ENCODE measurements at regions not wholly inside any gene's neighbourhood (a gene's known extent, or its start where the extent isn't known, plus 50 kb on each side); places are given as distances from the start of the nearest gene placed in this dataset.

DNA sequence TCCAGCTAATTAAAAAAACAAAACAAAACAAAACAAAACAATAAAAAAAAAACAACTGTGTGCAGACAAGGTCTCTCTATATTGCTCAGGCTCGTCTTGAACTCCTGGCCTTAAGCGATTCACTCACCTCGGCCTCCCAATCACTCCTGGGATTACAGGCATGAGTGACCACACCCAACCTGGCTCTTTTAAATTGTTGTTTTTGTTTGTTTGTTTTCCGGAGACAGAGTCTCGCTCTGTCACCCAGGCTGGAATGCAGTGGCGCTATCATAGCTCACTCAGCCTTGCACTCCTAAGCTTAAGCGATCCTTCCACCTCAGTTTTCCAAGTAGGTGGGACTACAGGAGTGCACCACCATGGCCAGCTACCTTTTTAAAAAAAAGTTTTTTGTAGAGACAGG, 201.6 kb downstream of the EN1 start:
- Histone ChIP-seq H3K4me1 (no peaks in the 10 kb centered on the region), H3K27me3 (no peaks in the 10 kb centered on the region), H3K27ac (no peak overlapping the region), H3K4me3 (no peak overlapping the region), H3K9me3 (peaks cover 0 to 7% (median 0%) of the 10 kb centered on the region in 12 donors), H3K36me3 (no peaks in the 10 kb centered on the region)
- TF ChIP-seq POLR2A (IDR thresholded peaks at IDR 0.05): no peak
- TF ChIP-seq, protein P1, sequence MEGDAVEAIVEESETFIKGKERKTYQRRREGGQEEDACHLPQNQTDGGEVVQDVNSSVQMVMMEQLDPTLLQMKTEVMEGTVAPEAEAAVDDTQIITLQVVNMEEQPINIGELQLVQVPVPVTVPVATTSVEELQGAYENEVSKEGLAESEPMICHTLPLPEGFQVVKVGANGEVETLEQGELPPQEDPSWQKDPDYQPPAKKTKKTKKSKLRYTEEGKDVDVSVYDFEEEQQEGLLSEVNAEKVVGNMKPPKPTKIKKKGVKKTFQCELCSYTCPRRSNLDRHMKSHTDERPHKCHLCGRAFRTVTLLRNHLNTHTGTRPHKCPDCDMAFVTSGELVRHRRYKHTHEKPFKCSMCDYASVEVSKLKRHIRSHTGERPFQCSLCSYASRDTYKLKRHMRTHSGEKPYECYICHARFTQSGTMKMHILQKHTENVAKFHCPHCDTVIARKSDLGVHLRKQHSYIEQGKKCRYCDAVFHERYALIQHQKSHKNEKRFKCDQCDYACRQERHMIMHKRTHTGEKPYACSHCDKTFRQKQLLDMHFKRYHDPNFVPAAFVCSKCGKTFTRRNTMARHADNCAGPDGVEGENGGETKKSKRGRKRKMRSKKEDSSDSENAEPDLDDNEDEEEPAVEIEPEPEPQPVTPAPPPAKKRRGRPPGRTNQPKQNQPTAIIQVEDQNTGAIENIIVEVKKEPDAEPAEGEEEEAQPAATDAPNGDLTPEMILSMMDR (IDR thresholded peaks at IDR 0.05): no peak
- 72 to 82% (median 76%) methylated on average over 7 of the region's 7 CpGs for WGBS, 4 donors
- no peak for DNase-seq
- intact Hi-C loops (cut with DNase I): no loop called here
- no peak for ATAC-seq

DNA sequence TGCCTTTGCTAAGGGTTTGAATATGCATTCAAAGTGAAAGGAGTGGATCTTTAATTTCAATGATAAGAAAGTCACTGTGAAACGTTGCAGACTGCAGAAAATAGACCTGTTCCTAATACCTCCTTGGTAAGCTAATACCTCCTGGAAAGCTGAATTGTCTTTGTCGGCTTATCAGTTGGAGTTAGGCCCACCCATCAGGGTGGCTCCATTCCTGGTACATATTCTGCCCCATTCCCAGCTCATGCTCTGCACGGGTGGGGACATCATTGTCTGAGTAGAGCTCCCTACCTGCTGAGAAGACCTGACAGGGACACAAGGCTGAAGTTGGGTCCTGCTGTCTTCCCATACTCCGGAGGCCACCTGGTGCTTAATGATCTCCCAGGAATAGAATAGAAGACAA, 203.3 kb downstream of the EN1 start:
- no peaks in the 10 kb centered on the region for H3K4me1 ChIP-seq
- H3K4me3 ChIP-seq: no peak overlapping the region
- H3K9me3 ChIP-seq: no peaks in the 10 kb centered on the region
- no peaks in the 10 kb centered on the region for H3K27me3 ChIP-seq
- no peak for ATAC-seq
- no peak for DNase-seq
- H3K27ac ChIP-seq: no peak overlapping the region
- WGBS, 4 donors: 27 to 42% (median 34%) methylated on average over 4 of the region's 4 CpGs
- no peak for TF ChIP-seq POLR2A (IDR thresholded peaks at IDR 0.05)
- TF ChIP-seq, protein P1 (IDR thresholded peaks at IDR 0.05): no peak
- intact Hi-C loops (cut with DNase I): no loop called here
- H3K36me3 ChIP-seq: no peaks in the 10 kb centered on the region

DNA sequence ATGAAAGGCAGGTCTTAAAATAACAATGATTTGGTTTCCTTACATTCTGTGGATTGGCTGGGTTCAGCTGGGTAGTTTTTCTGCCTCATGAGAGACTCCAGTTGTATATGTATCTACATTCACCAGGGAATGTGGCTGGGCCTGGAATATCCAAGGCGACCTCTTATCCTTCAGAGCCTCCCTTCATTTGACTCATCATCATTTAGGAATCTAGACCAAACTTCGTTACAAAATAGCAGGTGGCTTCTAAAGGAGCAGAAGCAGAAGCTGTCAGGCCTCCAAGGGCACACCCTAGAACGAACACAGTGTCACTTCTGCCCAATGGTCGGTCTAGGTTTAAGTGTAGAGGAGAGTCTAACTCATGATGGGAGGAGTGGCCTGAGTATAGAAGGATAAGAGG, 204.2 kb downstream of the EN1 start:
- no peak overlapping the region for H3K27ac ChIP-seq
- 67 to 74% (median 72%) methylated on average over 4 of the region's 4 CpGs for WGBS, 4 donors
- ATAC-seq: no peak
- no peaks in the 10 kb centered on the region for H3K4me1 ChIP-seq
- H3K27me3 ChIP-seq: peaks cover 0 to 2% (median 0%) of the 10 kb centered on the region in 9 donors
- intact Hi-C loops (cut with DNase I): no loop called here
- DNase-seq: no peak
- H3K36me3 ChIP-seq: no peaks in the 10 kb centered on the region
- no peak overlapping the region for H3K4me3 ChIP-seq
- TF ChIP-seq, protein P1 (IDR thresholded peaks at IDR 0.05): no peak
- TF ChIP-seq POLR2A (IDR thresholded peaks at IDR 0.05): no peak
- no peaks in the 10 kb centered on the region for H3K9me3 ChIP-seq

DNA sequence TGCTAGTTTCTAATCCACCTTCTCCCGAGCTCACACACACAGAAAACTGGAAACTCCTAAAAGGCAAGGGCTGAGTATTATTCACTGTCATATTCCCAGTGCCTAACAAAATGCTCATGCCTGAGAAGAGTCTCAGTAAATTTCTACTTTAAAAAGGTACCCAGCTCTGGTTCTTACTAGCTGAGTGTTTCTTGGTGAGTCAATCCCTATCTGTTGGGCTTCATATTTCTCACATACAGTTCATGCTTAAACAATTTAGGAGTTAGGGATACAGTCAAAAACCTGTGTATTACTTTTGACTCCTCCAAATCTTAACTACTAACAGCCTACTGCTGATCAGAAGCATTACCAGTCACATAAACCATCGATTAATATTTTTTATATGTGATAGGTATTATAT, 204.9 kb downstream of the EN1 start:
- ATAC-seq: no peak
- DNase-seq: no peak
- no peak overlapping the region for H3K27ac ChIP-seq
- no peak overlapping the region for H3K4me3 ChIP-seq
- H3K36me3 ChIP-seq: no peaks in the 10 kb centered on the region
- H3K9me3 ChIP-seq: peaks cover 0 to 2% (median 0%) of the 10 kb centered on the region in 12 donors
- intact Hi-C loops (cut with DNase I): no loop called here
- WGBS, 4 donors: 57 to 83% (median 69%) methylated on average over 2 of the region's 2 CpGs
- TF ChIP-seq POLR2A (IDR thresholded peaks at IDR 0.05): no peak
- TF ChIP-seq, protein P1 (IDR thresholded peaks at IDR 0.05): no peak
- H3K4me1 ChIP-seq: no peaks in the 10 kb centered on the region
- H3K27me3 ChIP-seq: peaks cover 0 to 2% (median 0%) of the 10 kb centered on the region in 9 donors
